ENCODE measurements at regions not wholly inside any gene's neighbourhood (a gene's known extent, or its start where the extent isn't known, plus 50 kb on each side); places are given as distances from the start of the nearest gene placed in this dataset.
"Not testable (repeated sequence)": the region's sequence is repeated elsewhere in the genome, so short reads cannot be mapped to it uniquely, and the experiment has no call there.

GRCh38 chr1:29802181-29803068, 566.1 kb downstream of the PTPRU start:
- Mint-ChIP-seq H3K27ac (no peak overlapping the region), H3K9me3 (no peaks in the 10 kb centered on the region), H3K4me1 (no peaks in the 10 kb centered on the region), H3K27me3 (peaks cover 1% of the 10 kb centered on the region), H3K4me3 (no peak overlapping the region), H3K36me3 (ENCODE audit: low read depth) (no peaks in the 10 kb centered on the region)
- intact Hi-C loops (cut with micrococcal nuclease), result no loop called here
- no peak for DNase-seq

- Mint-ChIP-seq H3K4me3 (no peak overlapping the region), H3K27ac (no peak overlapping the region), H3K27me3 (peaks cover 1% of the 10 kb centered on the region), H3K4me1 (no peaks in the 10 kb centered on the region), H3K9me3 (no peaks in the 10 kb centered on the region), H3K36me3 (ENCODE audit: low read depth) (no peaks in the 10 kb centered on the region)
- DNase-seq, result no peak
- intact Hi-C loops (cut with micrococcal nuclease), result no loop called here
Measured at GRCh38 chr1:29801561-29801973, 565.2 kb downstream of the PTPRU start.

GRCh38 chr1:29801003-29801402, 564.7 kb downstream of the PTPRU start:
- H3K27me3 Mint-ChIP-seq, result peaks cover 1% of the 10 kb centered on the region
- H3K27ac Mint-ChIP-seq, result no peak overlapping the region
- H3K9me3 Mint-ChIP-seq, result no peaks in the 10 kb centered on the region
- H3K4me1 Mint-ChIP-seq, result no peaks in the 10 kb centered on the region
- intact Hi-C loops (cut with micrococcal nuclease), result no loop called here
- H3K36me3 Mint-ChIP-seq (ENCODE audit: low read depth), result no peaks in the 10 kb centered on the region
- DNase-seq, result no peak
- H3K4me3 Mint-ChIP-seq, result no peak overlapping the region

GRCh38 chr1:29800522-29800956, 564.2 kb downstream of the PTPRU start:
- Mint-ChIP-seq H3K27me3 (peaks cover 3% of the 10 kb centered on the region), H3K27ac (no peak overlapping the region), H3K4me3 (no peak overlapping the region), H3K4me1 (no peaks in the 10 kb centered on the region), H3K36me3 (ENCODE audit: low read depth) (no peaks in the 10 kb centered on the region), H3K9me3 (peaks cover 4% of the 10 kb centered on the region)
- intact Hi-C loops (cut with micrococcal nuclease), result no loop called here
- no peak for DNase-seq

- Mint-ChIP-seq H3K36me3 (ENCODE audit: low read depth) (no peaks in the 10 kb centered on the region), H3K27ac (no peak overlapping the region), H3K4me1 (no peaks in the 10 kb centered on the region), H3K4me3 (no peak overlapping the region), H3K27me3 (peaks cover 4% of the 10 kb centered on the region), H3K9me3 (peaks cover 7% of the 10 kb centered on the region)
- DNase-seq, result no peak
- intact Hi-C loops (cut with micrococcal nuclease), result no loop called here
Measured at GRCh38 chr1:29800120-29800519, 563.8 kb downstream of the PTPRU start.

GRCh38 chr1:29798699-29799566, 562.6 kb downstream of the PTPRU start:
- Mint-ChIP-seq H3K27ac (no peak overlapping the region), H3K36me3 (ENCODE audit: low read depth) (no peaks in the 10 kb centered on the region), H3K4me1 (no peaks in the 10 kb centered on the region), H3K4me3 (no peak overlapping the region), H3K27me3 (peaks cover 4% of the 10 kb centered on the region), H3K9me3 (peaks cover 7% of the 10 kb centered on the region)
- intact Hi-C loops (cut with micrococcal nuclease), result no loop called here
- DNase-seq, result peak; percentile 40

GRCh38 chr1:29797125-29797524, 560.8 kb downstream of the PTPRU start:
- H3K27me3 Mint-ChIP-seq; H3K9me3 Mint-ChIP-seq; DNase-seq; H3K27ac Mint-ChIP-seq; H3K4me3 Mint-ChIP-seq; H3K4me1 Mint-ChIP-seq; H3K36me3 Mint-ChIP-seq (ENCODE audit: low read depth); intact Hi-C loops (cut with micrococcal nuclease): not testable (repeated sequence)

- intact Hi-C loops (cut with micrococcal nuclease); H3K36me3 Mint-ChIP-seq (ENCODE audit: low read depth); H3K27ac Mint-ChIP-seq; H3K27me3 Mint-ChIP-seq; H3K9me3 Mint-ChIP-seq; H3K4me3 Mint-ChIP-seq; H3K4me1 Mint-ChIP-seq: not testable (repeated sequence)
- peak; percentile 32 for DNase-seq
Measured at GRCh38 chr1:29795965-29796364, 559.6 kb downstream of the PTPRU start.

GRCh38 chr1:29793653-29794348, 557.5 kb downstream of the PTPRU start:
- peak; percentile 32 for DNase-seq
- Mint-ChIP-seq H3K27me3 (peaks cover 3% of the 10 kb centered on the region), H3K4me1 (peaks cover 2% of the 10 kb centered on the region), H3K36me3 (ENCODE audit: low read depth) (no peaks in the 10 kb centered on the region), H3K27ac (no peak overlapping the region), H3K4me3 (no peak overlapping the region), H3K9me3 (peaks cover 7% of the 10 kb centered on the region)
- intact Hi-C loops (cut with micrococcal nuclease), result no loop called here

GRCh38 chr1:29793101-29793546, 556.8 kb downstream of the PTPRU start:
- peak; percentile 92 for DNase-seq
- intact Hi-C loops (cut with micrococcal nuclease), result no loop called here
- Mint-ChIP-seq H3K9me3 (peaks cover 7% of the 10 kb centered on the region), H3K4me1 (peaks cover 2% of the 10 kb centered on the region), H3K36me3 (ENCODE audit: low read depth) (no peaks in the 10 kb centered on the region), H3K27ac (no peak overlapping the region), H3K27me3 (peaks cover 3% of the 10 kb centered on the region), H3K4me3 (no peak overlapping the region)

GRCh38 chr1:29789910-29790247, 553.6 kb downstream of the PTPRU start:
- Mint-ChIP-seq H3K9me3 (no peaks in the 10 kb centered on the region), H3K27me3 (no peaks in the 10 kb centered on the region), H3K4me1 (peaks cover 2% of the 10 kb centered on the region), H3K4me3 (no peak overlapping the region), H3K36me3 (ENCODE audit: low read depth) (no peaks in the 10 kb centered on the region), H3K27ac (no peak overlapping the region)
- no peak for DNase-seq
- intact Hi-C loops (cut with micrococcal nuclease), result no loop called here

- no peak for DNase-seq
- Mint-ChIP-seq H3K9me3 (no peaks in the 10 kb centered on the region), H3K4me3 (no peak overlapping the region), H3K4me1 (peaks cover 2% of the 10 kb centered on the region), H3K27me3 (no peaks in the 10 kb centered on the region), H3K36me3 (ENCODE audit: low read depth) (no peaks in the 10 kb centered on the region), H3K27ac (no peak overlapping the region)
- intact Hi-C loops (cut with micrococcal nuclease), result no loop called here
Measured at GRCh38 chr1:29789221-29789909, 553.0 kb downstream of the PTPRU start.

Data from activated CD4-positive, alpha-beta T cell treated with anti-CD3 and anti-CD28 coated beads, Interleukin-2, amount 10 ng/mL, durations not matched to agents 24 days and 14 days (primary cell).